Fibroblast of pulmonary artery (primary cell): ENCODE measurements at regions not wholly inside any gene's neighbourhood (a gene's known extent, or its start where the extent isn't known, plus 50 kb on each side); places are given as distances from the start of the nearest gene placed in this dataset.

Source experiments
- DNase-seq: peaks from one replicate; pipeline ENCODE4 v3.0.0-alpha.2; 2010; ENCODE audit warnings: low read depth
- H3K4me3 ChIP-seq: replicated peaks from 2 replicates; pipeline ENCODE4 v1.5.1; 2011; ENCODE audit warnings: low read depth, mild to moderate bottlenecking, control low read depth, low read length, moderate library complexity
- CTCF ChIP-seq: IDR thresholded peaks from 2 replicates; pipeline ENCODE4 v1.5.1; 2011; ENCODE audit warnings: mild to moderate bottlenecking, control low read depth, low read length, inconsistent platforms; ENCODE audit errors: missing control alignments

DNA sequence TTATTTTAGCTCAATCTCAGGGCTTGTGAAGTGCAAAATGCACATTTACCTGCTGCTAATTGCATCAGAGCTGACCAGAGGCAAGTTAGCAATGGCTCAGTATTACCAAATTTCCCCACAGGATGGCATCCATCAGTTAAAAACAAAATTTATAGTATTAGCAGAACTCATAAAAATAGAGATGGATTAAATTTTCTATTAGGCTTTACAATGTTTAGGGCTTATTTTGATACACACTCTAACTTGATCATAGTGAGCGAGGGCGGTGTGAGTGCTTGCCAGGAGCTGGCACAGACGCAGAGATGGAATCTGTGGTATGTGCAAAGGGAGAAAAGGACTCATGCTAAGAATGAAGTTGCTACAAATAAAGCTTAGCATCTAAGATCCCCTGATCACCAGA lies 241.0 kb downstream of the NSUN3 start:
- peak; percentile 14 for DNase-seq
- TF ChIP-seq CTCF = peak; percentile 3
- no peak overlapping the region for H3K4me3 ChIP-seq

GRCh38 chr3:94304954-94305353 lies 242.1 kb downstream of the NSUN3 start:
- TF ChIP-seq CTCF = no peak
- no peak for DNase-seq
- H3K4me3 ChIP-seq = no peak overlapping the region

- DNase-seq = no peak
- TF ChIP-seq CTCF = no peak
- H3K4me3 ChIP-seq = no peak overlapping the region
These were observed 243.2 kb downstream of the NSUN3 start for GRCh38 chr3:94305835-94306611.

DNA sequence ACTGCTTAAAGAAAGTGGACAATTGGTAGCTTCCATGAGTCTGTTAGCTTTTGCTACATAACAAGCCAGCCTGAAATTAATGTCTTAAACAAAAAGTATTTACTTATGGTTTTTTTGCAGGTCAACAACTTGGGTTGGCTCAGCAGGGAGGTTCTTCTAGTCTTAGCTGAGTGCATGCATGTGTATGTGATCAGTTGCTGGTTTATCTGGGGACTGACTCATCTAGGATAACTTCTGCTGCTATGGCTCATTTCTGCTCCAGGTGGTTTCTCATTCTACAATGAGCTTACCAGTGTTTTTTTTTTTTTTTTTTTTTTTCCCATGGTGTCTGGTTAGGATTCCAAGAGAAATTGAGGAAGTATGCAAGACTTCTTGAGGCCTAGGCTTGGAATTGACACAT lies 244.7 kb downstream of the NSUN3 start:
- H3K4me3 ChIP-seq = no peak overlapping the region
- no peak for TF ChIP-seq CTCF
- DNase-seq = no peak

GRCh38 chr3:94308767-94309166 lies 245.9 kb downstream of the NSUN3 start:
- no peak for DNase-seq

DNA sequence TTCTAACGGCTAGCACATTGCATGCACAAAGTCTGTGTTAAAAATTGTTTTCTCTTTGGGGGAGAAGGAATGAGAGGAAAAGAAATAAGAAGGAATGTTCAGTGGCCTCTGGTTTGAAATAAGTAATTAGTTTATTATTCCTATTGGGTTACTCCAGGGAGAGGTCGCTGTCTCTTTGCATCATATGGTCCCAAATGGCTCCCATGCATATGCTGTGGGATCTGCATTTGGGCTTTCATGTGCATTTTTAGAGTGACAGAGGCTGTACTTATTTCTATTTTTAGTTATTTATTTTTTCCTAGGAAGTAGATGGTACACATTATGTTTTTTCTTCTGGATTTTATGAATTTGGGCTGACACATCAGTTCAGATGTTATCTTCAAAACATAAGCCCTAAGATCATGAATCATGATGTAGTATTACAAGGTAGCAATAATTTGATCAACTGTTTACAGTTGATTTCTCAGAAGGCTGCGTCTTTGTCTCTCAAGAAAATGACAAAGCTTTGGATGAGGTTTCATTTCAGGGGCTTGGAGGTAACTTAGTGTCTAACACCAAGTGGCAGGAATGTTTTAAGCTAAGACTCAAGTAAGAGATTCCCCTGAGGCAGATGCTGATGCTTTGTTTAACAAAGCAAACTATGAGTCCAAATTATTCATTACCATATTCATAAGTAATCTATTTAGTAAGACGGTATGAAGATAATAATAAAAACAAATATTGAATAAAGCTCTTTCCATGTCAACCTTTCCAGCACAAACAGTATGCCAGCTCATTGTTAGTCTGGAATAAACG lies 247.7 kb downstream of the NSUN3 start:
- no peak for DNase-seq
- H3K4me3 ChIP-seq = no peak overlapping the region
- no peak for TF ChIP-seq CTCF

More at GRCh38 chr3:94308767-94309166, 245.9 kb downstream of the NSUN3 start:
- no peak for TF ChIP-seq CTCF
- no peak overlapping the region for H3K4me3 ChIP-seq

DNA sequence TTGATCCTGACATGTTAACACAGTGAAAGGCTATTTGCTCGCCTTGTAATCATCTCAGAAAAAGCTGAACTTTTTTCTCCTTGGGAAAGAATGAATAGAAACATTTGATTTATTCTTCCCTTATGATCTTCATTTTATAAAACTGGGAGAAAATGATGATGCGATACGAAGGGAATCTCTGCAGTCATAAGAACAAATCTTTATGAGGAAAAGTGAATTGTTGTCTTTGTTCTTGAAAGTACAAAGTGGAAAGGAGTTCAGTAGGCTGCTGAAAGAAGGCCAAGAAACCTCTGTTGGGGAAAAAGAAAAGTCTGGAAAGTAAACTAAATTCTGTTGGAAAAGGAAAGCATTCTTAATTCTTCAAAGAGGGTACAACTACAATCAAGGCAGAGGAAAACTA lies 248.8 kb downstream of the NSUN3 start:
- H3K4me3 ChIP-seq = no peak overlapping the region
- no peak for TF ChIP-seq CTCF
- no peak for DNase-seq
